NB4 (cell line): ENCODE measurements at regions not wholly inside any gene's neighbourhood (a gene's known extent, or its start where the extent isn't known, plus 50 kb on each side); places are given as distances from the start of the nearest gene placed in this dataset.

ENCODE experiments used
- DNase-seq: peaks from one replicate; pipeline ENCODE4 v3.0.0; 2010; ENCODE audit warnings: low read depth
- H3K4me3 ChIP-seq: one replicate; pipeline ENCODE4 v1.5.1; 2011; ENCODE audit warnings: mild to moderate bottlenecking, low read depth, low read length, moderate library complexity
- MAX ChIP-seq: IDR thresholded peaks from 2 replicates; pipeline ENCODE4 v1.6.1; 2011; ENCODE audit warnings: low read depth, low read length
- MYC ChIP-seq: IDR thresholded peaks from 2 replicates; pipeline ENCODE4 v1.6.1; 2011; ENCODE audit warnings: low read depth, low read length
- POLR2A ChIP-seq: IDR thresholded peaks from 2 replicates; pipeline ENCODE4 v1.6.1; 2011; ENCODE audit warnings: mild to moderate bottlenecking; ENCODE audit not compliant: insufficient read length; ENCODE audit errors: extremely low read depth
- TF ChIP-seq, protein P1 (sequence below): IDR thresholded peaks from one replicate; pipeline ENCODE4 v1.5.1; 2012; ENCODE audit warnings: low read depth, low read length

DNA sequence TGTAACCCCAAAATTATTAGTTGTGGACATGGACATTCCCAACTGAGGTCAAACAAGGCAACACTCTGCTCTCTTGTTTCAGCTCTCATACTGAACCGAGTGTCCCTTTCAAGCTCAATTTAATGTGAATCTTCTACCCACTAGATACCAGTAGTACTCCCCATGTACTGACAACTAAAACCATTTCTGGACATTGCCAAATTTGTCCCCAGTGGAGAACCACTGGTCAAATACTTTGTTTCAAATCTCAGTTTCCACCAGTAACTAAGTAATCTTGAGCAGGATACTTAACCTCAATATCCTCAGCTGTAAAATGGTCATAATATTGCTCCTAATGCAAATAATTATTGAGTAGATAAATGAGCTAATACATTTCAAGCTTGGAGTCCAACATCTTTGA, 566.0 kb downstream of the ZIC1 start:
- no peak overlapping the region for H3K4me3 ChIP-seq
- no peak for TF ChIP-seq MAX
- TF ChIP-seq MYC: no peak
- no peak for TF ChIP-seq POLR2A
- DNase-seq: no peak

GRCh38 chr3:147977001-147977400, 567.8 kb downstream of the ZIC1 start:
- no peak for DNase-seq
- H3K4me3 ChIP-seq: no peak overlapping the region
- TF ChIP-seq MAX (no peak), POLR2A (no peak), MYC (no peak)
- TF ChIP-seq, protein P1, sequence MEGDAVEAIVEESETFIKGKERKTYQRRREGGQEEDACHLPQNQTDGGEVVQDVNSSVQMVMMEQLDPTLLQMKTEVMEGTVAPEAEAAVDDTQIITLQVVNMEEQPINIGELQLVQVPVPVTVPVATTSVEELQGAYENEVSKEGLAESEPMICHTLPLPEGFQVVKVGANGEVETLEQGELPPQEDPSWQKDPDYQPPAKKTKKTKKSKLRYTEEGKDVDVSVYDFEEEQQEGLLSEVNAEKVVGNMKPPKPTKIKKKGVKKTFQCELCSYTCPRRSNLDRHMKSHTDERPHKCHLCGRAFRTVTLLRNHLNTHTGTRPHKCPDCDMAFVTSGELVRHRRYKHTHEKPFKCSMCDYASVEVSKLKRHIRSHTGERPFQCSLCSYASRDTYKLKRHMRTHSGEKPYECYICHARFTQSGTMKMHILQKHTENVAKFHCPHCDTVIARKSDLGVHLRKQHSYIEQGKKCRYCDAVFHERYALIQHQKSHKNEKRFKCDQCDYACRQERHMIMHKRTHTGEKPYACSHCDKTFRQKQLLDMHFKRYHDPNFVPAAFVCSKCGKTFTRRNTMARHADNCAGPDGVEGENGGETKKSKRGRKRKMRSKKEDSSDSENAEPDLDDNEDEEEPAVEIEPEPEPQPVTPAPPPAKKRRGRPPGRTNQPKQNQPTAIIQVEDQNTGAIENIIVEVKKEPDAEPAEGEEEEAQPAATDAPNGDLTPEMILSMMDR: no peak

GRCh38 chr3:147987549-147987948, 578.4 kb downstream of the ZIC1 start:
- H3K4me3 ChIP-seq: no peak overlapping the region
- TF ChIP-seq POLR2A (no peak), MAX (no peak), MYC (no peak)
- TF ChIP-seq, protein P1: no peak
- no peak for DNase-seq

- H3K4me3 ChIP-seq: no peak overlapping the region
- DNase-seq: no peak
- TF ChIP-seq MYC (no peak), POLR2A (no peak), MAX (no peak)
- TF ChIP-seq, protein P1: no peak
Measured at GRCh38 chr3:147989344-147989743, 580.2 kb downstream of the ZIC1 start.

DNA sequence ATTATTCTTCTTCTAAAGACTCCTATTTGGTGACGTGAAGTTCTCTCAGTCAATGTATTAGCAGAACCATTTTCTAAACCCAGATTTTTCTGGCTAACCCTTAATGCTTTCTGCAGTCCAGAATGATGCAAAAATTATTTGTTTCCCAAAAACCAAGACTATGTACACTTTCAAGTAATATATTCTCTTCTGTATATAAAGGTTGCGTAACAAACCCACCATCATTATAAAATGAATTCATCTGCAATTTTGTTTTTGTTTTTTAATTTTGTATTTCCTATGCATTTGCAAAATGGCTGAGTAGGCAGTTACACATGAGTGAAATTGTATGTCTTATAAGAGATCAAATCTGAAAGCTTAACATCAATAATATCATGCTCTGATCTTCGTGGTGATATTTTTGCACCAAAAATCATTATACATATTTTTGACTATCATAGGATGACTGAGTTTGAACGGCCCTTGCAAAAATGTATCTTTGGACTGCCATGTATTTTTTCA, 593.6 kb downstream of the ZIC1 start:
- no peak overlapping the region for H3K4me3 ChIP-seq
- DNase-seq: no peak
- TF ChIP-seq MAX (no peak), POLR2A (no peak), MYC (no peak)
- TF ChIP-seq, protein P1: no peak

DNA sequence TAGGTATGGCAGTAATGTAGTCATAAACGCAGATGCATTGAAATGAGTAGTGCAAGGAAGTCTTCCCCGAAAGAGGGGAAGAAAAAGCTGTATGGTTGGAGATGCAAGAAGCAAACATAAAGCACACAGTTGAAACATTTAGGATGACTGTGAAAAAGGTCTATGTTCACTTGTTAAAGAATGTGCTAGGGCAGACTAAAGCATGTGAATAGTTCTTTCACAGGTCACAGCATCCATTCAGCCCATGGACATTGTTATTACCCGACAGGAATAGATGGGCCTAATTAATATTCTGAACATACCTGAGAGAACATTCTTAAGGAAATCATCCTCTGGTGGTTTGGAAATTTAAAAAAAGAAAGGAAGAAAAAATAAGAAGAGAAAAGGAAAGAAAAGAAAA, 595.2 kb downstream of the ZIC1 start:
- H3K4me3 ChIP-seq: no peak overlapping the region
- no peak for DNase-seq
- TF ChIP-seq MAX (no peak), MYC (no peak), POLR2A (no peak)
- TF ChIP-seq, protein P1: no peak
